HG03571 (cell line): ENCODE measurements at regions not wholly inside any gene's neighbourhood (a gene's known extent, or its start where the extent isn't known, plus 50 kb on each side); places are given as distances from the start of the nearest gene placed in this dataset.
"Not testable (repeated sequence)": the region's sequence is repeated elsewhere in the genome, so short reads cannot be mapped to it uniquely, and the experiment has no call there.

Experiments used
- ATAC-seq: cut with Tn5 transposase; IDR thresholded peaks from one replicate; pipeline ENCODE4 v1.9.1; 2021; ENCODE audit not compliant: unreplicated experiment

DNA sequence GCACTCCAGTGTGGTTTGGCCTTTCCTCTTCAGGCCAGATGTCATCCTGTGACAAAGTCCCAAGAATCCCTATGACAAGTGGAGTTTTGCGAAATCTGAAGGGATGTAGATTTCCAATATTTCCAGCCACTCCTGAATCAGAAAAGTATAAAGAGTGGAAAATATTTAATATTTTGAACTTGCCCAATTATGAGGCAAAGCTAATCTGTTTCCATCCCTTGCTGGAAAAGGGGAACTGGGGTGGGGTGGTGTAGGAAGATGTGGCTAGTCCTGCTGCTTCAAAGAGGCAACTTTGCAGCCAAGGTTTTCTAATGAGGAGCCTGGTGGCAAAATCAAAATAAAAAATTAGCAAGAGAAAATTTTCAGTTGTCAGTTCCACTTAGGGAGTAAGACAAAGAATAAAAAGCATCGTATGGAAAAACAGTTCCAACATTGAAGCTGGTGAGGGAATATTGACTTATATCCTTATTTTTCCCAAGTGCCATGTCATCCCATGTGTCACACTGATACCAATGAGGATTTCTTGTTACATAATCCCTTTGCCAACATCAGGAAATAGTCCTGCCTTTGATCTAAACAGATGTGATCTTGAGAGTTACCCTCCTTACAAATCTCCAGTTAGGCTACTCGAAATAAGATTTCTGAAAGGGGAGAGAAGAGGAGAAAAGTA, 480.0 kb upstream of the JARID2 start:
- ATAC-seq, result no peak

GRCh38 chr6:14766391-14766994, 479.4 kb upstream of the JARID2 start:
- ATAC-seq, result no peak

DNA sequence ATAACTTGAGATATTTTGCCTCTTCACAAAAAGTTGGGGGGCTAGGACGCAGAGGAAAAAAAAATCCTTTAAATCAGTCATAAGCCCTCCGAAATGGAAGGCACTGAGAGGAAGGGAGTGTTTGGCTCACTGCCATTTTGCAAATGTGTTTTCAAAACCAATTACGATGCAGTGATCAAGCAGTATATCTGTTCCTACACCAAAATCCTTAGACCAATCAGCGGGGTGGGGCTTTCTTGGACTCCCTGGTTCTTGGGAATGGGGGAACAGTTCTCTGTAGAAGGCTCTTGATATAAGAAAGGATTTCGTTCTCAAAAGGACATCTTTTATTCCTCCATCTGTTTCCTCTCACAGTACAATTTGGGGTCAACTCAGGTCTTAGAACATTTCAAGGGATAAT, 478.6 kb upstream of the JARID2 start:
- ATAC-seq, result no peak

- no peak for ATAC-seq
These were observed 475.8 kb upstream of the JARID2 start for GRCh38 chr6:14770040-14770439.

- ATAC-seq, result no peak
These were observed 475.3 kb upstream of the JARID2 start for GRCh38 chr6:14770572-14770971.

- ATAC-seq, result no peak
These were observed 474.9 kb upstream of the JARID2 start for GRCh38 chr6:14771016-14771415.

- no peak for ATAC-seq
These were observed 473.7 kb upstream of the JARID2 start for GRCh38 chr6:14772188-14772587.

DNA sequence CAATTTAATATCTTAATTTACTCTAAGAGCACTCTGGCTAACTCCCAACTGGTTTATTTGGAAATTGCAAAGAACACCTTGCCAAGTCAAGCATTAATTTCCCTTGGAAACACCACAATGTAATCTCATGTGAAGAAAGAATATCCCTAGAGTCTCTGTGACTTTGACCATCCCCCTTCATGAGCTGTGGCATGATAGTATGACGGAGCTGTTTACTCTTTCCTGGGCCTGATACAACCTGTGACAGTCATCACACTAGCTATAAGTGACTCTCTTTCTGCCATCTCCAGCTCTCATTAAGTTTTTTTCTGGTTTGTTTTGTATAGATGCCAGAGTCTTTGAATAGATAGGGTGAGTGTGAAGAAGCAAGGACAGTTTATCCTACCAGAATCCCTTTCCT, 470.3 kb upstream of the JARID2 start:
- ATAC-seq, result no peak

GRCh38 chr6:14776307-14776706, 469.6 kb upstream of the JARID2 start:
- no peak for ATAC-seq

DNA sequence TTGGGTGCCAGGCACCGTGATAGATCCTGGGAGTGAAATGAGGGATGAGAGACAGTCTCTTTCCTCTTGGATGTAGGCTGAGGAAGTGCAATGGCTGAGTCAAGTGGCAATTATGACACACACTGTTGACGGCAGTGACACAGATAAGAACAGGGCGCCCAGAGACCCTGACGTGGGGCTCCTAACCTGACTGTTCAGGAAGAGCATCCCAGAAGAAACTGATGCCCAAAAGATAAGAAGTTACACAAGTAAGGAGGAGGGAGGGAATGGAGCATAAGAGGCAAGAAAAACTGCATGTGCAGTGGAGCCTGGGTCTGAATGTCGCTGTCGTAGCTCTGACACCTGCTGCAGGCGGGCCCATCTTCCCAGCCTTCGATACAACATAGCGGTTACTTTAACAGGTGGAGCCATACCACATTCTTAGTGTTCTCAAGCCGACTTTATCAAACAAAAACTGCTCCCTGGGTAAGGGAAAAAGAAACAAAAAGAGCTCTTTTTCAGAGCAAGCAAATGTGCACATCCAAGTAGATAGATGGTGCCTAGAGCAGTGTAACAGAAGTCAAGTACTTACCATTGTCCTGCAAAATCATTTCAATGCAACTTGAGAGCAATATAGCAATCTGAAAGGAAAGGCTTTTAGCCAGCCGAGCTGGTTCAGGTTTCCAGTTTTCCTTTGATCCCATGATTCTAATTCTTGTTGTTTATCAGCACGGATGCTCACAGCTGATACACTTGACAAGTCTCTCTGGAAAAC, 463.9 kb upstream of the JARID2 start:
- ATAC-seq, result no peak

- ATAC-seq, result not testable (repeated sequence)
These were observed 462.9 kb upstream of the JARID2 start for GRCh38 chr6:14782921-14783464.

DNA sequence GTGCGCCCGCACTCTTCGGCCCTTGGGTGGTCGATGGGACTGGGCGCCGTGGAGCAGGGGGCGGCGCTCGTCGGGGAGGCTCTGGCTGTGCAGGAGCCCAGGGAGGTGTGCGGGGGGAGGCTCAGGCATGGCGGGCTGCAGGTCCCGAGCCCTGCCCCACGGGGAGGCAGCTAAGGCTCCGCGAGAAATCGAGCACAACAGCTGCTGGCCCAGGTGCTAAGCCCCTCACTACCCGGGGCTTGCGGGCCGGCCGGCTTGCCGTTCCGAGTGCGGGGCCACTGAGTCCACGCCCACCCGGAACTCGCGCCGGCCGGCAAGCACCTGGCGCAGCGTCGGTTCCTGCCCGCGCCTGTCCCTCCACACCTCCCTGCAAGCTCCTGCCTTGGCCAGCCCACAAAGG, 462.3 kb upstream of the JARID2 start:
- ATAC-seq, result no peak

DNA sequence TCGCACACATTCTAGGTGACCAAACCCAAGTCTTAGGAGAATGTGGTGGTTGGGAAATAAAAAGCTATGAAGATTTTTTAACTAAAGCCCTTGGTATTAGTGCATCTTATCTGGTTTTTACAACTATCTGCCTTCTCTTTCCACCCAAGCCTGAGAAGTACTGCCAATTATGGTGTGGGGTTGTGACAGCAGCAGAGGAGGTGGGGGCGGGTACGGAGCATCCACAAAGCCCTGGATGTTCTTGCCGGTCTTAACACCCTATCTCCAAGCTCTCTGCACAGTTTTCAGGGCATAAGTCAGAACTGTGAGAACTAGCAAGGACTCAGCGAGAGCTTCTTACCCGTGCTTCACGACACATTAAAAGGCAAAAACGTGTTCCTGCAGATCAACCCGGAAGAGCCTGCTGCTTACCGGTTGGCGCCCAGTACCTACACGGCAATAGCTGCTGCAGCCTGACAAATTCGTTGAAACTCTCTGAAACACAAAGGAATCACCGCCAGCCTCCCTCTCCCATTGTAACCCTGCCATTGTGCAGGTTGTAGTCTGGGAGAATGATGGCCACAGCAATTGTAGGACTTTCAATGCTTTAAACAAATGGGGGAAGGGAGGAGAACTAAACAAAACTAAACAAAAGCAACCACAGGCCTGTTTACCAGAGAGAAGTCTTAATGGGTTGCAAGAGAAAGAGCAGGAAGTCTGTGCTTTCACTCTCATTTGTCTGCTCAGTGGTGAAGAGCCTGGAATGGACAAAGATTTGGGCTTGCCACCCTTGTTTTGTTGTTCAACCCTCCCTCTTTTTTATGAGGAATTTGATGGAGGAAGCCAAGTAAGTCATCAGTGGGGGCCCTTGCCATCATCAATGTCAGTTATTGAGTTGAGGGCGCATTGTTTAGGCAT, 461.0 kb upstream of the JARID2 start:
- no peak for ATAC-seq

GRCh38 chr6:14785493-14785790, 460.4 kb upstream of the JARID2 start:
- no peak for ATAC-seq

DNA sequence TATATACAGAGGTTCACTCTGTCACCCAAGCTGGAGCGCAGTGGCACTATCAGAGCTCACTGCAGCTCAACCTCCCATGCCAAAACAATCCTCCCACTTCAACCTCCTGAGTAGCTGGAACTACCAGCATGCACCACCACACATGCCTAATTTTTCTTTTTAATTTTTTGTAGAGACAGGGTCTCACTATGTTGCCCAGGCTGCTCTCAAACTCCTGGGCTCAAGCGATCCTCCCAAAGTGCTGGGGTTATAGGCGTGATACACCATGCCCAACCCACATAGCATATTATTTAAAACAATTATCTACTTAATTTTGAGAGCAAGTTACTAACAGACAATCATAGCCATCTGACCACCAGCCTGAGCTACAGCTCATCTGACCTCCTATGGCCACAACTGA, 459.9 kb upstream of the JARID2 start:
- ATAC-seq, result no peak

GRCh38 chr6:14786455-14786854, 459.4 kb upstream of the JARID2 start:
- no peak for ATAC-seq

GRCh38 chr6:14787250-14787649, 458.6 kb upstream of the JARID2 start:
- no peak for ATAC-seq

DNA sequence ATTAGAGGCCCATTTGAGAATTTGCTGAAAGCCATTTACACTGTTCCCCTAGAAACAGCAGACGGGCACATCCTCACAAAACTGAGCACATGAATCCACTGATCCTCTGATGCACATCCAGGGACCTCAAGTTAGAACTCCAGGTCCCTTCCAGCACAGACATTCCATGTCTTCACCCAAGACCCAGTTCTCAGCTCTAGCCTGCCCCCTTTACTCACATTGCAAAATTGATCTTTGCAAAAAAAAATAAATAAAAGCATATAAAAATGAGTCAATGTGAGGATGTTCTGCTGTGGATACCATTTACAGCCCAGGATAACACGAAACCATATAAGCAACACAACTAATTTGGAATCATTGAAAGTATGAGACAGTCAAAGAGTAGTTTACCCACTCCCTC, 458.2 kb upstream of the JARID2 start:
- no peak for ATAC-seq

DNA sequence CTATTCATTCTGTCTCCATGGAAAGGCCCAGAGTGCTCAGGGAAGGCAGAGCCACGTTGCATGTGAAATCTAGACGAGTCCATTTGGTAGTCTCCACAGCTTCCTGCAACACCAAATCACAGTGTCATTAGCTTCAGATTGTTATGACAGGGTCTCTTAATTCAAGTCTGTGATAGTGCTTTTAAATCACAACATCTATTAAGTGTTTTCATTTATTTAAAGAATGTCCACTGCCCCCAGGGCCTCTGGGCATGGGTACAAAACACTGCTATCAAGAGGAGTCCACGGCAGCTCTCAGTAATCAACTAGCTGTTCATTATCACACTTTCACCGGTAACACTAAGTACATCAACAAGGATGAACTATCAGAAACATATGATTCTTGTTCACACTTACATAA, 455.9 kb upstream of the JARID2 start:
- ATAC-seq, result no peak

- ATAC-seq, result no peak
These were observed 454.9 kb upstream of the JARID2 start for GRCh38 chr6:14790976-14791375.

GRCh38 chr6:14791526-14791925, 454.3 kb upstream of the JARID2 start:
- ATAC-seq, result no peak
